ENCODE measurements at regions not wholly inside any gene's neighbourhood (a gene's known extent, or its start where the extent isn't known, plus 50 kb on each side); places are given as distances from the start of the nearest gene placed in this dataset.
A peak's percentile ranks its signal among the peaks of the same experiment; 100 is the strongest.

DNA sequence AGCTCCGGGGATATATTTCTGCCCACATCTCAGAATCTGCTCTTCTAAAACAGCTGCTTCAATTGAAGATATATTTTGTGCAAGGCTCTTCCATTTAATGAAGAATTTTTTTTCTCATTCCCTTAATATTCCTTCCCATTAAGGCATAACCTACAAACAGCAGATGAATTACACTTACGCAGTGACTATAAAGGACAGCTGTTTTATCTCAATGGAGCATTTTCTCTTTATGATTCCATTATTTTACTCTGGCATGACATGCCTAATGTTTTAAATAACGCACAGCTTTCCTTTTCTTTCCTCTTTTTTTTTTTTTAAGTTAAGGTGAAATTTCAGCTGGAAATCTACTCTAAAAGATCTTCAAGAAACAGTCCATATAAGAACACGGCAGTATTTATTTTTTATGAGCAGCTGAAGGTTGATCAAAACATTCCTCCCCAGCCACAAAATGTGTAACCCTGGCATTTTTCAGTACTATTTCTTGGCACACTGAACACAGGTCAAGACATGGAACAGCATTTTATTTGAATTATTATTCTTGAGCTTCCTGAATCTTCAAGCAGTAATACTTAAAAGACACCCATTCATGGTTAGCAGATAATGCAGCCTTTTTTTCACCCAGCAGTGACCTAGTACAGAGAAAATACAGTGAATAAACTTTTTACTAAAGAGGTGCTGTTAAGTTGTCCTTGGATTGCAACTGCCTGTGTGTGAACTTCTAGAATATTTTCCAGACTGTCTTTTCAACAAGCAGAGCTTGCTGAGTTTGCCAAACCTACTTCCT is 118.1 kb upstream of the FOXN3 start:
- H3K4me1 ChIP-seq (ENCODE audit: control insufficient read depth, insufficient read depth, low read length) = peaks cover 16% of the 10 kb centered on the region
- no peaks in the 10 kb centered on the region for H3K27me3 ChIP-seq (replicated peaks; ENCODE audit: control insufficient read depth, insufficient read depth, low read length)
- H3K4me3 ChIP-seq (ENCODE audit: low read length) = no peak overlapping the region
- no peaks in the 10 kb centered on the region for H3K9me3 ChIP-seq (ENCODE audit: control insufficient read depth, low read length)
- peak; percentile 58 for DNase-seq (ENCODE audit: low read depth)
- no peaks in the 10 kb centered on the region for H3K36me3 ChIP-seq (ENCODE audit: control insufficient read depth, insufficient read depth, low read length, severe bottlenecking)
- no peak overlapping the region for H3K9ac ChIP-seq (ENCODE audit: low read length)

DNA sequence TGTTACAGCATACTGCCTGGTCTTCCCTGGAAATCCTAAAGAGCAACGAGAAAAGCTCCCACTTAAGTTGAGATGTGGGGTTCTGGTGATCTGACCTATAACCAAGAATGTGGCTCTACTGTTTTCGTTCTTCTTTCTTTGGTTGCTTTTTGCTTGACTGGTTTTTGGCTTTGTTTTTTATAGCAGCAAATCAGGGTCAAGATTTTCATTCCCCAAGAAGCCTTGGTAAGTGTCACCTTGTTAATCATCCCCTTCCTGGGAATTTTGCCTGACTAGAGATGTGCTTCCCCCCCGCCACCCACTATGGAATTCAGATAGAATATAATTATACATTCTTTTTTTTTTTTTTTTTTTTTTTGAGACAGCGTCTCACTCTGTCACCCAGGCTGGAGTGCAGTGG is 116.7 kb upstream of the FOXN3 start:
- Histone ChIP-seq H3K9me3 (ENCODE audit: control insufficient read depth, low read length) (no peaks in the 10 kb centered on the region), H3K27me3 (replicated peaks; ENCODE audit: control insufficient read depth, insufficient read depth, low read length) (no peaks in the 10 kb centered on the region), H3K36me3 (ENCODE audit: control insufficient read depth, insufficient read depth, low read length, severe bottlenecking) (no peaks in the 10 kb centered on the region), H3K4me3 (ENCODE audit: low read length) (no peak overlapping the region), H3K9ac (ENCODE audit: low read length) (no peak overlapping the region), H3K4me1 (ENCODE audit: control insufficient read depth, insufficient read depth, low read length) (peaks cover 12% of the 10 kb centered on the region)
- DNase-seq (ENCODE audit: low read depth) = no peak

- Histone ChIP-seq H3K27me3 (replicated peaks; ENCODE audit: control insufficient read depth, insufficient read depth, low read length) (no peaks in the 10 kb centered on the region), H3K9ac (ENCODE audit: low read length) (no peak overlapping the region), H3K9me3 (ENCODE audit: control insufficient read depth, low read length) (no peaks in the 10 kb centered on the region), H3K36me3 (ENCODE audit: control insufficient read depth, insufficient read depth, low read length, severe bottlenecking) (no peaks in the 10 kb centered on the region), H3K4me1 (ENCODE audit: control insufficient read depth, insufficient read depth, low read length) (peaks cover 12% of the 10 kb centered on the region), H3K4me3 (ENCODE audit: low read length) (no peak overlapping the region)
- DNase-seq (ENCODE audit: low read depth) = no peak
Measured at GRCh38 chr14:89533136-89533535, 116.1 kb upstream of the FOXN3 start.

- Histone ChIP-seq H3K36me3 (ENCODE audit: control insufficient read depth, insufficient read depth, low read length, severe bottlenecking) (no peaks in the 10 kb centered on the region), H3K4me3 (ENCODE audit: low read length) (no peak overlapping the region), H3K9me3 (ENCODE audit: control insufficient read depth, low read length) (no peaks in the 10 kb centered on the region), H3K4me1 (ENCODE audit: control insufficient read depth, insufficient read depth, low read length) (peaks cover 12% of the 10 kb centered on the region), H3K27me3 (replicated peaks; ENCODE audit: control insufficient read depth, insufficient read depth, low read length) (no peaks in the 10 kb centered on the region), H3K9ac (ENCODE audit: low read length) (no peak overlapping the region)
- no peak for DNase-seq (ENCODE audit: low read depth)
Measured at GRCh38 chr14:89531661-89532335, 114.8 kb upstream of the FOXN3 start.

GRCh38 chr14:89524990-89525667 is 108.1 kb upstream of the FOXN3 start:
- Histone ChIP-seq H3K4me3 (ENCODE audit: low read length) (no peak overlapping the region), H3K4me1 (ENCODE audit: control insufficient read depth, insufficient read depth, low read length) (no peaks in the 10 kb centered on the region)
- DNase-seq (ENCODE audit: low read depth) = no peak

GRCh38 chr14:89524412-89524811 is 107.4 kb upstream of the FOXN3 start:
- no peak for DNase-seq (ENCODE audit: low read depth)
- no peaks in the 10 kb centered on the region for H3K27me3 ChIP-seq (replicated peaks; ENCODE audit: control insufficient read depth, insufficient read depth, low read length)
- peaks cover 11% of the 10 kb centered on the region for H3K9me3 ChIP-seq (ENCODE audit: control insufficient read depth, low read length)
- no peak overlapping the region for H3K9ac ChIP-seq (ENCODE audit: low read length)
- H3K36me3 ChIP-seq (ENCODE audit: control insufficient read depth, insufficient read depth, low read length, severe bottlenecking) = no peaks in the 10 kb centered on the region
- no peak overlapping the region for H3K4me3 ChIP-seq (ENCODE audit: low read length)
- no peaks in the 10 kb centered on the region for H3K4me1 ChIP-seq (ENCODE audit: control insufficient read depth, insufficient read depth, low read length)

More at GRCh38 chr14:89524990-89525667, 108.1 kb upstream of the FOXN3 start:
- Histone ChIP-seq H3K27me3 (replicated peaks; ENCODE audit: control insufficient read depth, insufficient read depth, low read length) (no peaks in the 10 kb centered on the region), H3K36me3 (ENCODE audit: control insufficient read depth, insufficient read depth, low read length, severe bottlenecking) (no peaks in the 10 kb centered on the region), H3K9me3 (ENCODE audit: control insufficient read depth, low read length) (peaks cover 11% of the 10 kb centered on the region), H3K9ac (ENCODE audit: low read length) (no peak overlapping the region)

GRCh38 chr14:89521988-89522387 is 105.0 kb upstream of the FOXN3 start:
- DNase-seq (ENCODE audit: low read depth) = no peak
- Histone ChIP-seq H3K4me1 (ENCODE audit: control insufficient read depth, insufficient read depth, low read length) (no peaks in the 10 kb centered on the region), H3K36me3 (ENCODE audit: control insufficient read depth, insufficient read depth, low read length, severe bottlenecking) (no peaks in the 10 kb centered on the region), H3K4me3 (ENCODE audit: low read length) (no peak overlapping the region), H3K27me3 (replicated peaks; ENCODE audit: control insufficient read depth, insufficient read depth, low read length) (no peaks in the 10 kb centered on the region), H3K9me3 (ENCODE audit: control insufficient read depth, low read length) (peaks cover 11% of the 10 kb centered on the region), H3K9ac (ENCODE audit: low read length) (no peak overlapping the region)

- Histone ChIP-seq H3K9me3 (ENCODE audit: control insufficient read depth, low read length) (peaks cover 11% of the 10 kb centered on the region), H3K4me1 (ENCODE audit: control insufficient read depth, insufficient read depth, low read length) (no peaks in the 10 kb centered on the region), H3K4me3 (ENCODE audit: low read length) (no peak overlapping the region), H3K36me3 (ENCODE audit: control insufficient read depth, insufficient read depth, low read length, severe bottlenecking) (no peaks in the 10 kb centered on the region), H3K27me3 (replicated peaks; ENCODE audit: control insufficient read depth, insufficient read depth, low read length) (no peaks in the 10 kb centered on the region), H3K9ac (ENCODE audit: low read length) (no peak overlapping the region)
- DNase-seq (ENCODE audit: low read depth) = no peak
Measured at GRCh38 chr14:89519040-89519439, 102.0 kb upstream of the FOXN3 start.

- no peak for DNase-seq (ENCODE audit: low read depth)
- Histone ChIP-seq H3K4me3 (ENCODE audit: low read length) (no peak overlapping the region), H3K9me3 (ENCODE audit: control insufficient read depth, low read length) (no peaks in the 10 kb centered on the region), H3K36me3 (ENCODE audit: control insufficient read depth, insufficient read depth, low read length, severe bottlenecking) (no peaks in the 10 kb centered on the region), H3K9ac (ENCODE audit: low read length) (no peak overlapping the region), H3K27me3 (replicated peaks; ENCODE audit: control insufficient read depth, insufficient read depth, low read length) (no peaks in the 10 kb centered on the region), H3K4me1 (ENCODE audit: control insufficient read depth, insufficient read depth, low read length) (no peaks in the 10 kb centered on the region)
Measured at GRCh38 chr14:89516173-89516572, 99.1 kb upstream of the FOXN3 start.

DNA sequence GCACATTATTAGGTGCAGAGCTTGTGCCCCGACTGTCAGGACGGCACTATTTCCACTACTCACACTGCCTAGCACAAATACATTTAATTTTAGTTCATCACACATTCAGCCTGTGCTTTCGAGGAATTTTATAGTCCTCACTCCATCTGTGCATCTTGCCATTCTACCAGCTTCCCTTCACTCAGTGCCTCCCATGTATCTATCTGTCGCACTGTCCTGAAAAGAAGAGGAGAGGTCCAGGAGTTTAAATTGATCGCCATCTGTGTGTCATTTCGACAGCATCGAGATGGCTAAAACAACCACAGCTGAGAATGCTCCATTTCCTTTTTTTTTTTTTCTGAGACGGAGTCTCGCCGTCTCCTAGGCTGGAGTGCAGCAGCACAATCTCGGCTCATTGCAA is 97.6 kb upstream of the FOXN3 start:
- Histone ChIP-seq H3K4me1 (ENCODE audit: control insufficient read depth, insufficient read depth, low read length) (no peaks in the 10 kb centered on the region), H3K9me3 (ENCODE audit: control insufficient read depth, low read length) (no peaks in the 10 kb centered on the region), H3K9ac (ENCODE audit: low read length) (no peak overlapping the region), H3K36me3 (ENCODE audit: control insufficient read depth, insufficient read depth, low read length, severe bottlenecking) (no peaks in the 10 kb centered on the region), H3K4me3 (ENCODE audit: low read length) (no peak overlapping the region), H3K27me3 (replicated peaks; ENCODE audit: control insufficient read depth, insufficient read depth, low read length) (no peaks in the 10 kb centered on the region)
- DNase-seq (ENCODE audit: low read depth) = no peak

DNA sequence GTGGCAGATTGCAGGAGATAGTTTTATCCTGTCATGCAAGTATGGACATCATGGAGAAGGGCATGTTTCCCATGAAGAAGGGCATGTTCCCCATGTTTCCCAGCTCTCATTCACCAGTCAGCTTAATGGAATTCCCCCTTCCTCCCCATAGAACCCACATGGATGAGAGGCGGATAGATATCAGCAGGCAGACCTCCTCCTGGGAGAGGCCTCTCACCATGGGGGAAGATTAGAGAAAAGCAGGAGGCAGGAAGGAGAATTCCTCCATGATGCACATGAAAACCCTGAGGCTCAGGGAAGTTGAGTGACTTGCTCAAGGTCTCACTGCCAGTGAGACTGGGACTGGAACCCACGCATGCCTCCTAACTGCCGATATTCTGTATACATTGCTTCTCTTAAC is 92.9 kb upstream of the FOXN3 start:
- H3K9ac ChIP-seq (ENCODE audit: low read length) = no peak overlapping the region
- no peak overlapping the region for H3K4me3 ChIP-seq (ENCODE audit: low read length)
- H3K27me3 ChIP-seq (replicated peaks; ENCODE audit: control insufficient read depth, insufficient read depth, low read length) = no peaks in the 10 kb centered on the region
- H3K36me3 ChIP-seq (ENCODE audit: control insufficient read depth, insufficient read depth, low read length, severe bottlenecking) = no peaks in the 10 kb centered on the region
- no peaks in the 10 kb centered on the region for H3K9me3 ChIP-seq (ENCODE audit: control insufficient read depth, low read length)
- no peak for DNase-seq (ENCODE audit: low read depth)
- H3K4me1 ChIP-seq (ENCODE audit: control insufficient read depth, insufficient read depth, low read length) = peaks cover 14% of the 10 kb centered on the region
